HG03469 (cell line): ENCODE measurements at regions not wholly inside any gene's neighbourhood (a gene's known extent, or its start where the extent isn't known, plus 50 kb on each side); places are given as distances from the start of the nearest gene placed in this dataset.
"Not testable (repeated sequence)": the region's sequence is repeated elsewhere in the genome, so short reads cannot be mapped to it uniquely, and the experiment has no call there.

ENCODE experiments used
- ATAC-seq: cut with Tn5 transposase; IDR thresholded peaks from one replicate; pipeline ENCODE4 v1.9.1; 2021; ENCODE audit warnings: mild to moderate bottlenecking, moderate library complexity, moderate number of reproducible peaks; ENCODE audit not compliant: unreplicated experiment

DNA sequence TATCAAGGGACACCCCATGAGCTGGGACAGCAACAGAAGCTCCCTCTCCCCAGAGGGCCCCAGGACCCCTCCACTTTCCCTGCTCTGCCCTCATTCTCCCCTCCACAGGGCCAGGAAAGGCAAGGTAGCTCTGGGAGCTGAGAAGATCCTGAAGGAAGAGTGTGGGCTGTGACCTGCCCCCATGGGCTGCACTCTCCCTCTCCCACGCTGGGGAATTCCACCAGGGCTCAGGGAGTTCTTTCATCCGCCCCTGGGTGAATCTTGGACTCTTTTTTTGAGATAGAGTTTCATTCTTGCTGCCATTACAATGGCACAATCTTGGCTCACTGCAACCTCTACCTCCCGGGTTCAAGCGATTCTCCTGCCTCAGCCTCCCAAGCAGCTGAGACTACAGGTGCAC is 73.8 kb downstream of the C9orf50 start:
- no peak for ATAC-seq

- not testable (repeated sequence) for ATAC-seq
These were observed 75.0 kb downstream of the C9orf50 start for GRCh38 chr9:129545876-129546275.

GRCh38 chr9:129544761-129545160 is 76.1 kb downstream of the C9orf50 start:
- ATAC-seq: no peak

GRCh38 chr9:129542741-129543140 is 78.2 kb downstream of the C9orf50 start:
- ATAC-seq: no peak

DNA sequence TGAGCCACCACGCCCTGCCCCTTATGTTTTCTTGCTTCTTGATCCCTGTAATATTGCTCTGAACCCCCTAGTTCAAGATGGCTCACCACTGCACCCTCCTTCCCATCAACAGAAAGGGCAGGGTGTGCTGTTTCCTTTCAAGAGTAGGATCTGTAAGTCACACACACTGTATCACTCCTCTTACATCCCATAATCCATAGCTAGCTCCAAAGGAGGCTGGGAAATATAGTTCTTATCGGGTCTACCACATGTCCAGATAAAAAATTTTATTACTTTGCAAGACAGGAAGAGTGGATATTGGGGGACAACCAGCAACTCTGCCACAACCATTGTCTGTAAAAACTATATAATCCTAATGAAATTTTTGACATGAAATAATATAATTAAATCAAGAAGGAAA is 79.6 kb downstream of the C9orf50 start:
- ATAC-seq: no peak

DNA sequence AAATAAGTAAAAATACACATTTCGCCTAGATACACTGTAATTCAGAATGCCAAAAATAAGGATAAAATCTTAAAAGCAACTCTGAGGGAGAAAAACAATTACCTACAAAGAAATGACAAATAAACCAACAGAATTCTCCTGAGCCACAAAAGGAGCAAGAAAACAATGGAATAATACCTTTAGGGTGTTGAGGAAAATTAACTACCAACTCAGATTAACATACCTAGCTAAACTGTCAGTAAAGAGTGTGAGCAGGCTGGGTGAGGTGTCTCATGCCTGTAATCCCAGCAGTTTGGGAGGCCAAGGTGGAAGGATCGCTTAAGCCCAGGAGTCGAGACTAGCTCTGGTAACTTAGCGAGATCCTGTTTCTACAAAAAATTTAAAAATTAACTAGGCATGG is 81.5 kb downstream of the C9orf50 start:
- no peak for ATAC-seq

DNA sequence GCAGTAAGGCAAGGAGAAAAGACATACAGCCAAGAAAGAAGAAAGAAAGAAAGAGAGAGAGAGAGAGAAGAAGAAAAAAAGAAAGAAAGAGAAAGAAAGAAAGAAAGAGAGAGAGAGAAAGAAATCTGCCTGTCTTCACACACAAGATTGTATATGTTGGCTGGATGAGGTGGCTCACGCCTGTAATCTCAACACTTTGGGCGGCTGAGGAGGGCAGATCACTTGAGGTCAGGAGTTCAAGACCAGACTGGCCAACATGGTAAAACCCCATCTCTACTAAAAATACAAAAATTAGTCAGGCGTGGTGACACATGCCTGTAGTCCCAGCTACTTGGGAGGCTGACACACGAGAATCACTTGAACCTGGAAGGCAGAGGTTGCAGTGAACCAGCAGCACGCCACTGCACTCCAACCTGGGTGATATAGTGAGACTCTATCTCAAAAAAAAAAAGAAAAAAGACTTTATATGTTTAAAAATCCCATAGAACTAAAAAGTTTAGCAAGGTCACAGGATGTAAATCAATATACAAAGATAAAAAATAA is 89.0 kb downstream of the C9orf50 start:
- ATAC-seq: not testable (repeated sequence)

DNA sequence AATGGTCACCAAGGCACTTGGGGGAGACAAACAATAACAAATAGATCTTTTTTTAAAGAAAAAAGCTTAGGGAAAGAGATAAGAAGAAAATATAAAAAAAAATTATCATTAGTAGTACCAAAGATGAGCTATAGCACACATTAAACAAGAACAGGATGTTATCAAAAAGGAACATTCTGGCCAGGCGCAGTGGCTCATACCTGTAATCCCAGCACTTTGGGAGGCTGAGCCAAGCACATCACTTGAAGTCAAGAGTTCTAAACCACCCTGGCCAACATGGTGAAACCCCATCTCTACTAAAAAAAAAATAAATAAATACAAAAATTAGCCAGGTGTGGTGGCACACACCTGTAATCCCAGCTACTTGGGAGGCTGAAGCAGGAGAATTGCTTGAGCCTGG is 92.9 kb downstream of the C9orf50 start:
- not testable (repeated sequence) for ATAC-seq

DNA sequence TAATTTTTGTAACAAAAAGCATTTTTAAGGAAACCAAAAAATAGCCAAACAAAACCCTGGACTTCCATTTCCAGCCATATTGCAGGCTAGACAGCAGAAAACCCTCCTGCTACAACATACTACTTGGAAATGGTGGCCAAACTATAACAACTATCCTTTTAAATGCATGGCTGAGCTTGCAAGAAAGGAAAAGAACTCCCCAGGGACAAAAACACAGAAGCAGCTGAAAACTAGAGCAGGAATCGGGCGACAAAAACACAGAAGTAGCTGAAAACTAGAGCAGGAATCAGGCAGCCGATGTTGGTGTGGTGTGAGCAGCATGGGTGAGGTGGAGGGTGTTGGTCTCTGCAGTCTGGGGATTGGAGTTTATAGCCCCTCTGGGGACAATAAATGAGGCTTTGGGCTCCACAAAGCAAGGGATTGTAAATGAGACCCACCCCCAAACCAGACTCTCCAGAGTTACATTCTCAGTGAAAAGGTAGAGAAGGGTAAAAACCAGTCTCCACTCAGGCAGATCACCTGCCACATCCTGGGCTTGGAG is 95.2 kb downstream of the C9orf50 start:
- no peak for ATAC-seq

DNA sequence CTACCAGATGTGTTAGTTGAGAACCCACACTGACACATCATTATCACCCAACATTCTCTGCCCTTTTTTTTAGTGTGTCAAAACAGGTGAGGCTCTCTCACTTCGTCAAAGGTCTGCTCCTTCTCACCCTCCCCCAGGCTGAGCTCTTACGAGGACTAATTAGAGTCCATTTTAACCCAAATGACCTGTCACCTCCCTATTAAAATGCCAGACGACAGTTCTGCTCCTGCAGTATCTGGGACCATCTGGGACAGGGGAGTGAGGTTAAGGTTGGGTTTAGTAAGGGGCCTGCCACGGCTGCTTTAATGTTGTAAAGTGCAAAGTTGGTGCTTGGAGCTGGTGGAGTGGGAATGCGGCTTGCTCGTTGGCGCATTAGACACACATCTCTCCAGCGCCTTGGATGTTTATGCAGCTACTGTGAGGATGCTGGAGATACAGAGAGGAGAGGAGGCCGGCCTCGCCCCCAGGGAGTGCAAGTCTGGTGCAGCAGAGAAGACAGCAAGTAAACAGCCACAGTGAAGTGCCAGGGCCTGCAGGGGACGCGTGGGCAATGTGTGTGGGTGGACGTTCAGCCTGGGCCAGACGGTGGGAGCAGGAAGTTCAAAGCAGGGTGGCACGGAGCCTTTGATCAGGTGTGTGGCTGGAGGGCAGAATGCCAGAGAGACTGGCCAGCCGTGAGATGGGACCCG is 96.2 kb downstream of the C9orf50 start:
- no peak for ATAC-seq

DNA sequence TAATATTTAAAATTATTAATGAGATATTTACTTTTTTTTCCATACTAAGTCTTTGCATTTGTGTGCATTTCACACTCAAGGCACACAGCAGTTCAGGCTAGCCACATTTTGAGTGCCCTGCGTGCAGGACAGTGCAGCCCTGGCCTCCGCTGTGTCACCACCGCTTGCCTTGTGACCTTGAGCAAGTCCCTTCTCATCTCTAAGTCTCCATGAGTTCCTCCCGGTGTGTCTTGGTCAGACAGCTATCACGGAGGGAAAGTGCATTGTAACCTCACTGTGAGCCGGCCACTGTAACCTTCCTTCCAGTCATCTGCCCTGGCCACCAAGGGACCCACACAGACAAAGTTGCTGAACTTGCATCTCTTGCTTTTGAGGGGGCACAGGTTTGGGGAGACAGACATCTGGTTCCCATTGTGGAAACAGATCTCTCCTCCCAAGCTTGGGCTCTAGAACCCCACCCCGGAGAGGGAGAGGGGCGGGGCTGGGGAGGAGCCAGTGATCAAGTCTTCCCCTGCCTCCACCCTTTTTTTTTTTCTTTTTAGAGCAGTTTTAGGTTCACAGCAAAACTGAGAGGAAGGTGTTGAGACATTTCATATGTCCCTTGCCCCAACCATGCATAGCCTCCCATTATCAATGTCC is 96.8 kb downstream of the C9orf50 start:
- no peak for ATAC-seq

DNA sequence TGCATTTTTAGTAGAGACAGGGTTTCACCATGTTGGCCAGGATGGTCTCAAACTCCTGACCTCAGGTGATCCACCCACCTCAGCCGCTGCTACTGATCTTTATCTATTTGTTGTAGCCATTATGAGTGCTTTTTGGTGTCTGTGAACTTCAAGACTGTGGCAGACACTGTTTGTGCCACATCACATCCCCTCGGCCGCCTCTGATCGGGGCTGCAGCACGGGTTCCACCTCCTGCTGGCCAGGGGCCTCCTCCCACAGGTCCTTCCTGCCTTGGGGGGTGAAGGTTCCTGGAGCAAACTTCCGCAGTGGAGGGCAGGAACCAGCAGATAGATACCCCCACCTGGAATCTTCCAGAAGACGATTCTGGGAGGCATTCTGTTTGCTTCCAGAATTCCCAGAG is 98.5 kb downstream of the C9orf50 start:
- no peak for ATAC-seq

GRCh38 chr9:129520082-129520481 is 100.8 kb downstream of the C9orf50 start:
- ATAC-seq: no peak

DNA sequence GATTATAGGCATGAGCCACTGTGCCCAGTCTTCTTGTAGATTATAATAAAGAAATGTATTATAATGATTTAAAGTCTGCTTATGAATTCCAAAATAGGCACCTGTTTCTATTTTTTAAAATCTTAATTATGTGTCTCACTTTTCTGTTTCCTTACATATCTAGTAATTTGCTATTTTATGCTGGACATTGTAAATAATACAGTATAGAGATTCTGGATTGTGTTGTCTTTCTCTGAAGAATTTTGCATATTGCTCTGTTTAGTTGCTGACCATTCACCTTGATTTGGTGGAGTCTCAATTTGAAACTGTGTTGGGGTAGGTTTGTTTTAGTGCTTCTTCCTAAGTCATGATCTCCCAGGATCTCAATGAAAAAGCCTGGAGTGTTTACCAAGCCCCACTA is 102.8 kb downstream of the C9orf50 start:
- ATAC-seq: no peak

DNA sequence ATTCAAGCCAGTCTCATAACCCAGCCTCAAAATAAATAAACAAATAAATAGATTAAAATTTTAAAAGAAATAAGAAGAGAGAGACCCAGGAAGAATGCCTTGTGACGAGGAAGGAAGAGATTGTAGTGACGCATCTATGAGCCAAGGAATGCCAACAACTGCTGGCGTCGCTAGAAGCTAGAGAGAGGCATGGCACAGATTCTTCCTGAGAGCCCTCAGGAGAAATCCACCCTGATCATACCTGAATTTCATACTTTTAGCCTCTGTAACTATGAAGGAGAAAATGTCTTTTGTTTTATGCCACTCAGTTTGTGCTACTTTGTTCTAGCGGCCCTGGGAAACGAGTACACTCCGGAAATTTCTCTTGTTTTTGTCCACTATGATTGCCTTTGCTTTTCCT is 103.9 kb downstream of the C9orf50 start:
- ATAC-seq: no peak

DNA sequence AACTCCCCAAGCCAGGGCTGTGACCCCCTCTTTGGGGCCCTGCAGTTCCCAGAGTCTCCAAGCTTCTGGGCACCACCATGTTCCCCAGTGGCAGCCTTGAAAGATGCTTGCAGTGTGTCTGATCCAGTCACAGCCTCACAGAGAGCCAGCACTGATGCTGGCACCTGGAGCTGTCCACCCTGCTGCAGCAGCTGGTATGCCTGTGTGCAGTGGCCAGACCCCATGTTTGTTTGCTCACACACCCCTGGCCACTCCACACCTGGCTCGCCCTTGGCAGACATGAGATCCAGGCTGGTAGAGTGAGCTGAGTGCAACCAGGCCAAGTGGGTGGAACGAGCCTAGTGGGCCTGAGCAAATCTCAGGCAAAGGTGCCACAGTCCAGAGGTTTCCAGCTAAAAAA is 106.0 kb downstream of the C9orf50 start:
- ATAC-seq: no peak

DNA sequence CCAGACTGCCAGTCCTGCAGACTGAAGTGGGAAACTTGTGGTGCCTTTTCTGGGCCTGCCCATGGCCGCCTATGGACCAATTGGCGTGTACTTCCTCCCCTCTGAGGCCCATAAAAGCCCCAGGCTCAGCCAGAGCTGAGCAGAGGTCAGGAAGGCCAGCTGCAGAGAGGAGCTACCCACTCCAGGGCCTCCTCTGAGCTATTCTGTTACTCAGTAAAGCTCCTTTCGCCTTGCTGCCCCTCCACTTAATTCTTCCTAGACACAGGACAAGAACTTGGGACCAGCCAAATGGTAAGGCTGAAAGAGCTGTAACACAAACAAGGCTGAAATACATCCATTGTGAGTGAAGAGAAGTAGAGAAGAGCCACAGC is 106.4 kb downstream of the C9orf50 start:
- no peak for ATAC-seq

- no peak for ATAC-seq
These were observed 106.9 kb downstream of the C9orf50 start for GRCh38 chr9:129513856-129514496.

GRCh38 chr9:129513282-129513681 is 107.6 kb downstream of the C9orf50 start:
- ATAC-seq: no peak

DNA sequence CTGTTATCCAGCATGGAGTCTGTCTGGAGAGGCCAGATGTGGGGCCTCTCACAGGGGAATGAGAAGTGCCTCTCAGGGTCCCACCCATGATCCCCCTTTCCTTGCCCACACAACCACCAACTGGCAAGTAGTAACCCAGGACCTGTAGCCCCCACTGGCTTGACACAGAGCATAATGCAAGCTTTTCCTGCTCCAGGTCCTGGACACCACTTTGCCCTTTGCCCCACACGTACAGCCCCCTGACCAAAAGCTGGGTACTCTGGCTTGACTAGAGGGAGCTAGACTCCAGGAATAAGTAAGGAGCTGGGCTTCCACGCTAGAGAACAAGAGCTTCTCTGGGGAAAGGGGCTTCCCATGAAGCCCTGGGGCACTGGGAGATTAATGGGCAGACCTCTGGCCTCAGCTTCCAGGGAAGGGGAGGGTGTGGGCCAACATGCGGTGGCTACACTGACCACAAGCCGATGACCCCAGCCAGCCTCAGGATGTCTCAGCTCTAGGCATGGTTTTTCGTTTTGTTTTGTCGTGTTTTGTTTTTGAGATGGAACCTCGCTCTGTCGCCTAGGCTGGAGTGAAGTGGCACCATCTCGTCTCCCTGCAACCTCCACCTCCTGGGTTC is 109.5 kb downstream of the C9orf50 start:
- no peak for ATAC-seq

DNA sequence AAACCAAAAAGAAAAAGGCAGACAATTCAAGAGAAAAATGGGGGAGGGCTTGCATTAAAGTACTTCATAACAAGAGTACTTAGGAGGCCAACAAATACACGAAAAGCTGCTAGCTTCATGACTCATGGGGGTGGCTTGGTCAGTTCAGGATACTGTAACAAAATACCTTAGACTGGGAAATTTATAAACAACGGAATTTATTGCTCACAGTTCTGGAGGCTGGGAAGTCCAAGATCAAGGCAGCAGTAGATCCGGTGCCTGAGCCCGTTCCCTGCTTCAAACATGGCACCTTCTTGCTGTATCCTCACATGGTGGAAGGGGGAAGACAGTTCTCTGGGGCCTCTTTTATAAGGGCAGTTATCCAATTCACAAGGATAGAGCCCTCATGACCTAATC is 111.4 kb downstream of the C9orf50 start:
- ATAC-seq: no peak
